ENCODE measurements at regions not wholly inside any gene's neighbourhood (a gene's known extent, or its start where the extent isn't known, plus 50 kb on each side); places are given as distances from the start of the nearest gene placed in this dataset.
"Not testable (repeated sequence)": the region's sequence is repeated elsewhere in the genome, so short reads cannot be mapped to it uniquely, and the experiment has no call there.

DNA sequence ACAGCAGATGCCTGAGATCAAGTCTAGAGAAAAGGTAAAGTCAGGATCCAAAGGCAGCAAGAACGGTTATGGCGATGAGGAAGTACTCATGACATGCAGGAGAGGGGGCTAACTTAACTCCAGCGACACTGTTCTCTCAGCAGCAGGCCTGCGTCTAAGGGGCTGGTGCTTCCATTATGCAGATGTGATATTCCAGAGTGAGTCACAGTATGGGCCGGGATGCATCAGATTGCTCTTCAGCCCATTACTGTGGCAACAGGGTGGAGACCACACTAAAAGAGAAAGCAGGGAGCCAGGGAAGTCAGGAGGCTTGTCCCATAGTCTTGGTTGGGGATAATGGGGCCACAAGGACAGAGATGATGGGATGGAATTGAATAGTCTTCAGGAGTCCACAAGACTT, 151.8 kb upstream of the NTF3 start:
- H3K9me3 ChIP-seq (ENCODE audit: control insufficient read depth, insufficient read depth, low read length): no peaks in the 10 kb centered on the region
- no peaks in the 10 kb centered on the region for H3K36me3 ChIP-seq (ENCODE audit: control insufficient read depth, insufficient read depth, low read length)
- WGBS (ENCODE audit: insufficient coverage): 95% methylated on average over 4 of the region's 5 CpGs
- H3K27me3 ChIP-seq (ENCODE audit: control insufficient read depth, insufficient read depth, low read length): no peaks in the 10 kb centered on the region
- H3K4me3 ChIP-seq (ENCODE audit: low read depth, low read length): no peak overlapping the region
- H3K4me1 ChIP-seq (ENCODE audit: control insufficient read depth, insufficient read depth, low read length): peaks cover 3% of the 10 kb centered on the region
- no peak overlapping the region for H3K27ac ChIP-seq (ENCODE audit: low read depth, low read length)
- DNase-seq (ENCODE audit: low read depth in 4 of 6, low spot score in 6 of 6): no peak

DNA sequence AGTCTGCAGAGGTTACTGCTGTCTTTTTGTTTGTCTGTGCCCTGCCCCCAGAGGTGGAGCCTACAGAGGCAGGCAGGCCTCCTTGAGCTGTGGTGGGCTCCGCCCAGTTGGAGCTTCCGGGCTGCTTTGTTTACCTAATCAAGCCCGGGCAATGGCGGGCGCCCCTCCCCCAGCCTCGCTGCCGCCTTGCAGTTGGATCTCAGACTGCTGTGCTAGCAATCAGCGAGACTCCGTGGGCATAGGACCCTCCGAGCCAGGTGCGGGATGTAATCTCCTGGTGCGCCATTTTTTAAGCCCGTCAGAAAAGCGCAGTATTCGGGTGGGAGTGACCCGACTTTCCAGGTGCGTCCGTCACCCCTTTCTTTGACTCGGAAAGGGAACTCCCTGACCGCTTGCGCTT, 141.5 kb upstream of the NTF3 start:
- not testable (repeated sequence) for DNase-seq (ENCODE audit: low read depth in 4 of 6, low spot score in 6 of 6); H3K9me3 ChIP-seq (ENCODE audit: control insufficient read depth, insufficient read depth, low read length); H3K4me1 ChIP-seq (ENCODE audit: control insufficient read depth, insufficient read depth, low read length); H3K4me3 ChIP-seq (ENCODE audit: low read depth, low read length); H3K27me3 ChIP-seq (ENCODE audit: control insufficient read depth, insufficient read depth, low read length); H3K27ac ChIP-seq (ENCODE audit: low read depth, low read length); H3K36me3 ChIP-seq (ENCODE audit: control insufficient read depth, insufficient read depth, low read length)
- WGBS (ENCODE audit: insufficient coverage): 82% methylated on average over 16 of the region's 21 CpGs

DNA sequence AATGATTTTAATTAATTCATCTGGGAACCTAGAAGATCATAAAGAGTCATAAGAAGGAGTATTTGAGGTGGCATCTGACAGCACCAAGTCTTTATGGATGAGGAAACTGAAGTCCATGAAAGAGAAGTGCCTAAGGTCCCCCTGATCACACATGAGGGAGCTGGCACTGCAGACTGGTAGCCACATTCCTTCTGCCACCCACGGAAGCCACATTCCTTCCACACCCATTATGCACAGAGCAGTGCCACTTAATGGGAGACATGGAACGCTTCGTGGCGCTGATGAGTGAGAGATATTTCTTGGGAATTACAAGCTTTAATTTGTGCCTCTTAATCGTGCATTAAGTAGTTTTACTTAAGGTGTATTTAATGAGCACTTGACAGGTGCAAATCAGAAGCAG, 139.3 kb upstream of the NTF3 start:
- H3K27me3 ChIP-seq (ENCODE audit: control insufficient read depth, insufficient read depth, low read length): no peaks in the 10 kb centered on the region
- no peaks in the 10 kb centered on the region for H3K36me3 ChIP-seq (ENCODE audit: control insufficient read depth, insufficient read depth, low read length)
- 94% methylated on average over 4 of the region's 5 CpGs for WGBS (ENCODE audit: insufficient coverage)
- H3K9me3 ChIP-seq (ENCODE audit: control insufficient read depth, insufficient read depth, low read length): no peaks in the 10 kb centered on the region
- no peak overlapping the region for H3K27ac ChIP-seq (ENCODE audit: low read depth, low read length)
- no peaks in the 10 kb centered on the region for H3K4me1 ChIP-seq (ENCODE audit: control insufficient read depth, insufficient read depth, low read length)
- no peak overlapping the region for H3K4me3 ChIP-seq (ENCODE audit: low read depth, low read length)
- DNase-seq (ENCODE audit: low read depth in 4 of 6, low spot score in 6 of 6): no peak

DNA sequence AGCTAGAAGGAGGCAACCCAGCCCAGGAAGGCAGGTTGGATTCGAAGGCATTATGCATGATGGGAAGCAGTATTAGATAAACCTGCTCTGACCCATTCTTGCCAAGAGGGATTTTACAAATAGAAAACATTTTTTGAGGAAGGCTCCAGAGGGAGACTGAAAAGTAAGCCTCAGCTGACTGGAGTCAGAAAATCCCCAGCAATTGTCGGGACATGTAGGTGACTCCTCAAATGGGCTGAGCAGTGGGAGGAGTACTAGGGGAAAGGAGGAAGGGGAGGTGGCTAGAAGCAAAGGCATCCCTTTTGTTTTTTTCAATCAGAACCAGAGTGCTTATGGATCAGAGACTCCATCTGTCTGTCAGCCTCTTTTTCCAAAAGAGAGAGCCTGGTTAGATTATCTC, 138.1 kb upstream of the NTF3 start:
- H3K9me3 ChIP-seq (ENCODE audit: control insufficient read depth, insufficient read depth, low read length): no peaks in the 10 kb centered on the region
- H3K27me3 ChIP-seq (ENCODE audit: control insufficient read depth, insufficient read depth, low read length): no peaks in the 10 kb centered on the region
- H3K36me3 ChIP-seq (ENCODE audit: control insufficient read depth, insufficient read depth, low read length): no peaks in the 10 kb centered on the region
- H3K4me1 ChIP-seq (ENCODE audit: control insufficient read depth, insufficient read depth, low read length): no peaks in the 10 kb centered on the region
- 74% methylated on average over 2 of the region's 2 CpGs for WGBS (ENCODE audit: insufficient coverage)
- DNase-seq (ENCODE audit: low read depth in 4 of 6, low spot score in 6 of 6): no peak
- H3K27ac ChIP-seq (ENCODE audit: low read depth, low read length): no peak overlapping the region
- H3K4me3 ChIP-seq (ENCODE audit: low read depth, low read length): no peak overlapping the region

DNA sequence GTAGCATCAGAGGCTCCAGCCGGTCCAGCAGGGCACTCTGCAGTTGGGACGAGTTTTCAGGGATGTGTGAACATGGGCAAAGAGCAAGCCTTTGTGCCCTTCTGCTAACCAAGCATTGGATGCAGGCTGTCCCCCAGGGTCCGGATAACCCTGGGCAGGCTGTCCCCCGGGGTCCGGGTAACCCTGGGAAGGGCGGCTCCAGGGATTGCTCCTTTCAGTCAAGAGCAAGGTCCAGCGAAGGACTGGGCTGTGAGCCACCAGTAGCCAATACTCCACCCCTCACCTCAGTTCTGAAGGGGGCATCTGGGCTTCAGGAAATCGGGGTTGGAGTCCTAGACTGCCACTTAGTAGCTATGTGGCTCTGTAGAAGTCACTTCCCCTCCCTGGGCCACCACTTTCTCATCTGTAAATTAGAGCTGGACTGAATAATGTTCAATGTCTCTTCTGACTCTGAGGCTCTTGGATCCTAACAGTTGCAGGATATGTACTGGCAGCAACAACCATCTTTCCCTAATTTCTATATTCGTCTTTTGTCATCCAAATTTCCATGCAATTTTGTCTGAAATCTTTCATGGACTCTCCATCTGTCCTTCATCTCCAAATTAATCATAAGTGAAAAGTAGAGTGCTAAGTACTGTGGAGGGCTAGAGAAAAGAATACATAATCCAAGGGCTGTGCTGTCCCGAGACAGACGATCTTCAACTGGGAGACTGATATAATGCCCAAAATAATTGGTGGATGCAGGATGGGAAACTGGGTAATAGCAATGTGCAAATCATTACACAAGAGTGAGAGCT, 137.4 kb upstream of the NTF3 start:
- H3K27ac ChIP-seq (ENCODE audit: low read depth, low read length): no peak overlapping the region
- DNase-seq (ENCODE audit: low read depth in 4 of 6, low spot score in 6 of 6): no peak
- H3K4me1 ChIP-seq (ENCODE audit: control insufficient read depth, insufficient read depth, low read length): no peaks in the 10 kb centered on the region
- no peak overlapping the region for H3K4me3 ChIP-seq (ENCODE audit: low read depth, low read length)
- no peaks in the 10 kb centered on the region for H3K9me3 ChIP-seq (ENCODE audit: control insufficient read depth, insufficient read depth, low read length)
- H3K27me3 ChIP-seq (ENCODE audit: control insufficient read depth, insufficient read depth, low read length): no peaks in the 10 kb centered on the region
- H3K36me3 ChIP-seq (ENCODE audit: control insufficient read depth, insufficient read depth, low read length): no peaks in the 10 kb centered on the region
- WGBS (ENCODE audit: insufficient coverage): 95% methylated on average over 10 of the region's 11 CpGs

DNA sequence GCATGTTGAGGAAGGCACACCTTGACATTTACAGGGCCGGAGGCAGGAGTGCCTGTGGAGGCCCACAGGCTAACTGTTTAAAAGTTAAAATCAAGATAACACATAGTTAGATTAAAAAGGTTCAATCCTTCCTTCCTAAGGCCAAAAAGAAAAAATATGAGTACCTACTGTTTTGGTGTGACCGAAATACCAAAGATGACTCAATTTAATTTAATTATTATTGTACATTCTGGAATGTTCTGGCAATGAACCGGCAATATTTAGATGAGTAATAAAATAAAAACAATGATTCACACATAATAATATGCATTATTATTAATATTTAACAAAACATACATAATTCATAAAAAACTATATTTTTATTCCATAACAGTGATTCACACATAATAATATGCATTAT, 136.8 kb upstream of the NTF3 start:
- Histone ChIP-seq H3K27ac (ENCODE audit: low read depth, low read length) (no peak overlapping the region), H3K9me3 (ENCODE audit: control insufficient read depth, insufficient read depth, low read length) (no peaks in the 10 kb centered on the region), H3K4me1 (ENCODE audit: control insufficient read depth, insufficient read depth, low read length) (no peaks in the 10 kb centered on the region), H3K4me3 (ENCODE audit: low read depth, low read length) (no peak overlapping the region), H3K36me3 (ENCODE audit: control insufficient read depth, insufficient read depth, low read length) (no peaks in the 10 kb centered on the region), H3K27me3 (ENCODE audit: control insufficient read depth, insufficient read depth, low read length) (no peaks in the 10 kb centered on the region)
- no CpG with 5 or more reads among the region's 3 CpGs for WGBS (ENCODE audit: insufficient coverage)
- DNase-seq (ENCODE audit: low read depth in 4 of 6, low spot score in 6 of 6): no peak

DNA sequence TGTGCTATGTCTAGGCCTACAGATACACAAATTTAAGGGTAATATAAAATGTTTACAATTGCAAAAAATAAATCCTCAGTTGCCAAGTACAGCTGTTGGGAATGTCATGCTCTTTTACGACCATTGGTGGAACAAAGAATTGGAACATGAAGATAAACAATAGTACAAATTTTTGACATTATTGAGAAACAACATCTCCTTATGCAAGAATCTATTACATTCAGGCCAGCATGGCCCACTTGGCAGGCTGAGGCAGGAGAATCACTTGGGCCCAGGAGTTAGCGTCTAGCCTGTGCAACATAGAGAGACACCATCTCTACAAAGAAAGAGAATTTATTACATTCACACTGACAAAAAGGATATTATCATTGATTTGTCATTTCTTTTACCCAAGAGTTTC, 135.9 kb upstream of the NTF3 start:
- no CpG with 5 or more reads among the region's 2 CpGs for WGBS (ENCODE audit: insufficient coverage)
- Histone ChIP-seq H3K9me3 (ENCODE audit: control insufficient read depth, insufficient read depth, low read length) (no peaks in the 10 kb centered on the region), H3K4me3 (ENCODE audit: low read depth, low read length) (no peak overlapping the region), H3K4me1 (ENCODE audit: control insufficient read depth, insufficient read depth, low read length) (no peaks in the 10 kb centered on the region), H3K36me3 (ENCODE audit: control insufficient read depth, insufficient read depth, low read length) (no peaks in the 10 kb centered on the region), H3K27ac (ENCODE audit: low read depth, low read length) (no peak overlapping the region), H3K27me3 (ENCODE audit: control insufficient read depth, insufficient read depth, low read length) (no peaks in the 10 kb centered on the region)
- DNase-seq (ENCODE audit: low read depth in 4 of 6, low spot score in 6 of 6): no peak

DNA sequence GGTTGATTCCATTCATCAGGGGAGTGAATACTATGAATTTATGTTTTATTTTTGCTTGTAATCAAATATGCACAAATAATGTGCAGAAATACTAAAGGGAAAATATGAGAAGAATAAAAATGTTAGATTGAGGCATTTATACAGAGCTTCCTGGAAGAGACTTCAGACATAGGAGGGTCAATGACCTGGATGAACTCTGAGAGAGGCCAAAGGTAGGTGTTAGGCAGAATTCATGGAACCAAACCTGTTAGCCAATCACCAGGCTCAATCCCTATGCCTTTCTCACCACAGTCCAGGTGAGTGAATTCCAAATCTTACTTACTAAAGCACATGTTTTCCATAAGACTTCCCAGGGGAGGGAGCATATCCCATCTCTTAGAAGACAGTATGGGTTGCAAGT, 130.4 kb upstream of the NTF3 start:
- no peak overlapping the region for H3K4me3 ChIP-seq (ENCODE audit: low read depth, low read length)
- no peak overlapping the region for H3K27ac ChIP-seq (ENCODE audit: low read depth, low read length)
- no peaks in the 10 kb centered on the region for H3K4me1 ChIP-seq (ENCODE audit: control insufficient read depth, insufficient read depth, low read length)
- H3K36me3 ChIP-seq (ENCODE audit: control insufficient read depth, insufficient read depth, low read length): no peaks in the 10 kb centered on the region
- no peaks in the 10 kb centered on the region for H3K9me3 ChIP-seq (ENCODE audit: control insufficient read depth, insufficient read depth, low read length)
- no peaks in the 10 kb centered on the region for H3K27me3 ChIP-seq (ENCODE audit: control insufficient read depth, insufficient read depth, low read length)
- no peak for DNase-seq (ENCODE audit: low read depth in 4 of 6, low spot score in 6 of 6)

DNA sequence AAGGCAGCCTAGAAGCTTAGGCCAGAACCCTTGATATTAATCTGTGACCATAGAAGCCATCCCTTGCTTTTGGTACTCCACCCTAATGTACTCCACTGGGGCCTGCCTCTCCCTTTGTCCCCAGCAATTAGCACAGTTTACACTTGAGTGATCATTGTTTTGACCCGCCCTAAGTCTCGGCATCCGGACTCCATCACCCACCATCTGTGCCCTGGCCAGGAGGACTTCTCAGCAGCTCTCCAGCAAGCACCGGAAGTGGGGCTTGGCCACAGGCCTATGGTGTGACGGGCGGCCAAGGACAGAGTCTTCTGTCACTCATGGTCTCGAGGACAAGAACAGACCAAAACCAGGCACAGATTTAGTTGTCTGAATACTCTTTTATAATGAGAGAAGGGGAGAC, 126.5 kb upstream of the NTF3 start:
- DNase-seq (ENCODE audit: low read depth in 4 of 6, low spot score in 6 of 6): no peak
- 83% methylated on average over 4 of the region's 7 CpGs for WGBS (ENCODE audit: insufficient coverage)
- Histone ChIP-seq H3K27ac (ENCODE audit: low read depth, low read length) (no peak overlapping the region), H3K4me1 (ENCODE audit: control insufficient read depth, insufficient read depth, low read length) (no peaks in the 10 kb centered on the region), H3K4me3 (ENCODE audit: low read depth, low read length) (no peak overlapping the region), H3K9me3 (ENCODE audit: control insufficient read depth, insufficient read depth, low read length) (no peaks in the 10 kb centered on the region), H3K27me3 (ENCODE audit: control insufficient read depth, insufficient read depth, low read length) (no peaks in the 10 kb centered on the region), H3K36me3 (ENCODE audit: control insufficient read depth, insufficient read depth, low read length) (no peaks in the 10 kb centered on the region)

DNA sequence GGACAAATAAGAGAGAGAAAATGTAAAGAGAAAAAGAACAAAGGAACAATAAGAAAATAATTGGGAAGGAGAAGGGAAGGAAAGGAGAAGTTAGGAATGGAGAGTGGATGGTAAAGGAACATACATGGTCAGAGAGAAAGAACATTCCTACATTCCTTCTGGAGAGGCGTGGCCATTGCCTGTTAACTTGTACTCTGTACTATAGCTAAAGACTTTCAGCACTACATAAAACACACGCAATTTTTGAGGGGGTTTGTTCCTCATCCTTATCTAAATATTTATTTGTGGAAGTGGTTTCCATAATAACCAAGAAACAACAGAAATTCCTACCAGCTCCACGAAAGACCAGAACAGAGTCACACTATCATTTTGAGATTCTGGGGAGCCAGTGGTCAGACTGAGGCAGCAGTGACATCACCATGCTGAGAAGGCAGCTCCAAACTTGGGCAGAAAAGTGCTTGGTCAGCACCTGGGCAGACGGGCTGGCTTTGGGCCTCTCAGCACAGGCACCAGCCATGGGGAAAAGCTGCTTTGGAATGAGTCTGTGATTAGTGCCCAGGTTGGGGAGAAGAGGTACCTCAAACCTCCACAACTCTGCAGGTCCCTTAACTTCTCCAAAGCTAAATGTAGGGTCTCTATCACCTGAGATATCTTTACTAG, 125.9 kb upstream of the NTF3 start:
- Histone ChIP-seq H3K27ac (ENCODE audit: low read depth, low read length) (no peak overlapping the region), H3K27me3 (ENCODE audit: control insufficient read depth, insufficient read depth, low read length) (no peaks in the 10 kb centered on the region), H3K36me3 (ENCODE audit: control insufficient read depth, insufficient read depth, low read length) (no peaks in the 10 kb centered on the region), H3K4me1 (ENCODE audit: control insufficient read depth, insufficient read depth, low read length) (no peaks in the 10 kb centered on the region), H3K9me3 (ENCODE audit: control insufficient read depth, insufficient read depth, low read length) (no peaks in the 10 kb centered on the region), H3K4me3 (ENCODE audit: low read depth, low read length) (no peak overlapping the region)
- no peak for DNase-seq (ENCODE audit: low read depth in 4 of 6, low spot score in 6 of 6)
- 88% methylated on average over 1 of the region's 4 CpGs for WGBS (ENCODE audit: insufficient coverage)
